Stimulated activated CD8-positive, alpha-beta memory T cell treated with anti-CD3 and anti-CD28 coated beads, Interleukin-2, amount 100 ng/mL, for 48 hours (primary cell): ENCODE measurements at regions not wholly inside any gene's neighbourhood (a gene's known extent, or its start where the extent isn't known, plus 50 kb on each side); places are given as distances from the start of the nearest gene placed in this dataset.
"Not testable (repeated sequence)": the region's sequence is repeated elsewhere in the genome, so short reads cannot be mapped to it uniquely, and the experiment has no call there.

Source experiments
- DNase-seq, 2 donors: peaks; one replicate each; pipeline ENCODE4 v3.0.0-alpha.2; 2020; ENCODE audit warnings: low read depth in 2 of 2

GRCh38 chr5:91635950-91636734 is 253.0 kb upstream of the ARRDC3 start:
- no peak for DNase-seq

GRCh38 chr5:91632871-91633270 is 249.8 kb upstream of the ARRDC3 start:
- DNase-seq = no peak

- DNase-seq = no peak
Measured at GRCh38 chr5:91611746-91612145, 228.6 kb upstream of the ARRDC3 start.

GRCh38 chr5:91607675-91608074 is 224.6 kb upstream of the ARRDC3 start:
- no peak for DNase-seq

- DNase-seq = no peak
Measured at GRCh38 chr5:91599863-91600262, 216.7 kb upstream of the ARRDC3 start.

GRCh38 chr5:91598216-91598615 is 215.1 kb upstream of the ARRDC3 start:
- DNase-seq = no peak

- no peak for DNase-seq
Measured at GRCh38 chr5:91595424-91595823, 212.3 kb upstream of the ARRDC3 start.

- no peak for DNase-seq
Measured at GRCh38 chr5:91591076-91591475, 208.0 kb upstream of the ARRDC3 start.

- no peak for DNase-seq
Measured at GRCh38 chr5:91586232-91586631, 203.1 kb upstream of the ARRDC3 start.

GRCh38 chr5:91584352-91584751 is 201.2 kb upstream of the ARRDC3 start:
- DNase-seq = no peak

GRCh38 chr5:91566012-91566411 is 182.9 kb upstream of the ARRDC3 start:
- DNase-seq = not testable (repeated sequence)

- DNase-seq = no peak
Measured at GRCh38 chr5:91562922-91563321, 179.8 kb upstream of the ARRDC3 start.

GRCh38 chr5:91541696-91542095 is 158.6 kb upstream of the ARRDC3 start:
- DNase-seq = no peak

GRCh38 chr5:91538179-91538578 is 155.1 kb upstream of the ARRDC3 start:
- no peak for DNase-seq

GRCh38 chr5:91535499-91535898 is 152.4 kb upstream of the ARRDC3 start:
- DNase-seq = no peak

GRCh38 chr5:91534332-91534731 is 151.2 kb upstream of the ARRDC3 start:
- no peak for DNase-seq

- no peak for DNase-seq
Measured at GRCh38 chr5:91532779-91533178, 149.7 kb upstream of the ARRDC3 start.

GRCh38 chr5:91532281-91532680 is 149.2 kb upstream of the ARRDC3 start:
- DNase-seq = no peak

GRCh38 chr5:91528831-91529230 is 145.7 kb upstream of the ARRDC3 start:
- no peak for DNase-seq

GRCh38 chr5:91521785-91522184 is 138.7 kb upstream of the ARRDC3 start:
- DNase-seq = no peak

GRCh38 chr5:91521334-91521733 is 138.2 kb upstream of the ARRDC3 start:
- no peak for DNase-seq

GRCh38 chr5:91514400-91514799 is 131.3 kb upstream of the ARRDC3 start:
- no peak for DNase-seq

GRCh38 chr5:91503321-91503720 is 120.2 kb upstream of the ARRDC3 start:
- no peak for DNase-seq

GRCh38 chr5:91500758-91501157 is 117.6 kb upstream of the ARRDC3 start:
- DNase-seq = no peak
